Nephron progenitor cell (in vitro differentiated cells): ENCODE measurements at regions not wholly inside any gene's neighbourhood (a gene's known extent, or its start where the extent isn't known, plus 50 kb on each side); places are given as distances from the start of the nearest gene placed in this dataset.

ENCODE experiments used
- DNase-seq: peaks from one replicate; pipeline ENCODE4 v3.0.0; 2021
- H3K27ac Mint-ChIP-seq: 2 replicates; pipeline ENCODE4 v1.8.0; 2021; ENCODE audit warnings: mild to moderate bottlenecking, moderate library complexity, mixed read lengths
- H3K27me3 Mint-ChIP-seq: 2 replicates; pipeline ENCODE4 v1.8.0; 2021; ENCODE audit warnings: mild to moderate bottlenecking, low read depth, mixed read lengths; ENCODE audit not compliant: poor library complexity
- H3K36me3 Mint-ChIP-seq: 2 replicates; pipeline ENCODE4 v1.8.0; 2021; ENCODE audit warnings: low read depth, mixed read lengths
- H3K4me1 Mint-ChIP-seq: 2 replicates; pipeline ENCODE4 v1.8.0; 2021; ENCODE audit warnings: mixed read lengths
- H3K4me3 Mint-ChIP-seq: 2 replicates; pipeline ENCODE4 v1.8.0; 2021; ENCODE audit warnings: mild to moderate bottlenecking, moderate library complexity, mixed read lengths
- H3K9me3 Mint-ChIP-seq: 2 replicates; pipeline ENCODE4 v1.8.0; 2021; ENCODE audit warnings: mild to moderate bottlenecking, moderate library complexity, mixed read lengths
- CTCF ChIP-seq: fragments of 200-600 bp; sonication (generic); IDR thresholded peaks from 2 replicates; pipeline ENCODE4 v1.5.0; 2021; ENCODE audit warnings: antibody characterized with exemption

GRCh38 chrX:68902706-68903504 lies 74.1 kb downstream of the EFNB1 start:
- Mint-ChIP-seq H3K9me3 (peaks cover 46% of the 10 kb centered on the region), H3K4me3 (no peak overlapping the region), H3K4me1 (peaks cover 47% of the 10 kb centered on the region), H3K36me3 (no peaks in the 10 kb centered on the region), H3K27me3 (no peaks in the 10 kb centered on the region), H3K27ac (no peak overlapping the region)
- no peak for TF ChIP-seq CTCF
- DNase-seq, result no peak

DNA sequence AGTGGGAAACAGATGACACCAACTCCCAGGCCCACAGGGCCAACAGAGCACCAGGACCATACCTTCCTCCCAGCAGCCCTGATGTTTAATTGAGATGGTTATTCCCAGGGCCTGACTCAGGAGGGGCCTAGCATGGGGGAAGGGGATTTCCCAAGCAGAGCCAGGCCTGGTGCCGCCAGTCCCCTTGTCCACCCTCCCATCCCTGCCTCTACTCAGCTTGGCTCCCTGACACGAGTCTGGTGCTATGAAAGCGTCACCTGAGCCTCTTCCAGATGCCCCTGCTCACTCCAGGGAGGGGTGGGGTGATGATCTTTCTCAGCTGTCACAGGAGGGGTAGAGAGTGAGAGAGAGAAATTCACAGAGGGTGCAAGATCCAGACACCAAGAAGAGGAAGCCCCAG lies 72.7 kb downstream of the EFNB1 start:
- Mint-ChIP-seq H3K9me3 (peaks cover 48% of the 10 kb centered on the region), H3K27ac (peak overlapping the region; percentile 84), H3K27me3 (peaks cover 7% of the 10 kb centered on the region), H3K36me3 (no peaks in the 10 kb centered on the region), H3K4me1 (peaks cover 54% of the 10 kb centered on the region), H3K4me3 (peak overlapping the region; percentile 26)
- no peak for TF ChIP-seq CTCF
- no peak for DNase-seq

DNA sequence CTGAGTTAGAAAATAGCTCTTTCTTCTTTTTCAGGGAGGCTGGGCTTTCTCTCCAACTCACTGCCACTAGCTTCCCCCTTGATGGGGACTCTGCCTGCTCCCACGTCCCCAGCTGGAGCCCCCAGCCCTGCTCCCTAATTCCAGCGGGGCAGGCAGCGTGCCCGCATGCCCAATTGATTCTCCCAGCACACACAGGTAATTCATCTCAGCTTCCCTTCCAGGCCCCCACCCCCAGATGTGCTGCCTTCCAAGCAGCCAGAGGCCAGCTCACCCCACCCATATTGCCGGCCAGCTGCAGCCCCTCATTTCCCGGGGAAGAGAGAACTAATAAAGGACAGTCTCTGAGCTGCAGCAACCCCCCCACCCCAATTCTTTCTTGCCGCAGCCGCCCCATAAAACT lies 69.8 kb downstream of the EFNB1 start:
- H3K27me3 Mint-ChIP-seq, result peaks cover 18% of the 10 kb centered on the region
- no peak overlapping the region for H3K4me3 Mint-ChIP-seq
- H3K27ac Mint-ChIP-seq, result peak overlapping the region; percentile 20
- DNase-seq, result no peak
- H3K4me1 Mint-ChIP-seq, result peaks cover 68% of the 10 kb centered on the region
- H3K36me3 Mint-ChIP-seq, result no peaks in the 10 kb centered on the region
- no peak for TF ChIP-seq CTCF
- H3K9me3 Mint-ChIP-seq, result peaks cover 42% of the 10 kb centered on the region

GRCh38 chrX:68897118-68897945 lies 68.5 kb downstream of the EFNB1 start:
- no peak for TF ChIP-seq CTCF
- H3K27me3 Mint-ChIP-seq, result peaks cover 22% of the 10 kb centered on the region
- no peak overlapping the region for H3K4me3 Mint-ChIP-seq
- peak overlapping the region; percentile 80 for H3K27ac Mint-ChIP-seq
- peaks cover 71% of the 10 kb centered on the region for H3K4me1 Mint-ChIP-seq
- H3K36me3 Mint-ChIP-seq, result no peaks in the 10 kb centered on the region
- DNase-seq, result no peak
- H3K9me3 Mint-ChIP-seq, result peaks cover 46% of the 10 kb centered on the region

DNA sequence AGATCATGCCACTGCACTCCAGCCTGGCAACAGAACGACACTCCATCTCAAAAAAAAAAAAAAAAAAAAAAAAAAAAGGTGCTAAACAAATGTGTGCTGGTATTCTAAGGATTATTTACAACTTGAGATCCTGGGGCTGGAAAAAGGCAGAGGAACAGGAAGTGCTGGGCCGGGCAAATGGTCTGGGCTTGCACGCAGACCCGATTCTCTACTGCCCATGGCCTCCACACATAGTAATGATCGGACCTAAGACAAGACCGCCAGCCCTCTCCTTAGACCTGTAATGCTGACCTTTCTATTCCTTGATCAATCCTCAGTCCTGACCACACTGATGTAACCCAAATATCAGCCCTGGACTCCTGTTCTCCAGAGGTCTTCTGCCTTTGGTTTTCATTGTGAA lies 67.8 kb downstream of the EFNB1 start:
- peaks cover 42% of the 10 kb centered on the region for H3K9me3 Mint-ChIP-seq
- DNase-seq, result no peak
- no peaks in the 10 kb centered on the region for H3K36me3 Mint-ChIP-seq
- no peak for TF ChIP-seq CTCF
- H3K4me1 Mint-ChIP-seq, result peaks cover 65% of the 10 kb centered on the region
- H3K27me3 Mint-ChIP-seq, result peaks cover 22% of the 10 kb centered on the region
- H3K4me3 Mint-ChIP-seq, result peak overlapping the region; percentile 19
- H3K27ac Mint-ChIP-seq, result no peak overlapping the region
